WERI-Rb-1 (cell line): ENCODE measurements at regions not wholly inside any gene's neighbourhood (a gene's known extent, or its start where the extent isn't known, plus 50 kb on each side); places are given as distances from the start of the nearest gene placed in this dataset.

ENCODE experiments used
- DNase-seq: peaks from one replicate; pipeline ENCODE4 v3.0.0-alpha.2; 2020
- H3K27ac ChIP-seq: fragments of 250-450 bp; sonication (Bioruptor Pico); 2 replicates; pipeline ENCODE4 v1.5.1; 2020; ENCODE audit warnings: mild to moderate bottlenecking, moderate library complexity
- H3K27me3 ChIP-seq: fragments of 250-450 bp; sonication (Bioruptor Pico); 2 replicates; pipeline ENCODE4 v1.5.1; 2021; ENCODE audit warnings: mild to moderate bottlenecking, low read depth, moderate library complexity; ENCODE audit not compliant: insufficient read depth, severe bottlenecking
- H3K36me3 ChIP-seq: fragments of 250-450 bp; sonication (Bioruptor Pico); 2 replicates; pipeline ENCODE4 v1.5.1; 2020; ENCODE audit warnings: mild to moderate bottlenecking, moderate library complexity
- H3K4me3 ChIP-seq: 2 replicates; pipeline ENCODE4 v1.5.1; 2011; ENCODE audit warnings: low read depth, mild to moderate bottlenecking, control low read depth, low read length
- H3K9me3 ChIP-seq: fragments of 250-450 bp; sonication (Bioruptor Pico); 2 replicates; pipeline ENCODE4 v1.5.1; 2021; ENCODE audit warnings: mild to moderate bottlenecking, moderate library complexity; ENCODE audit not compliant: severe bottlenecking
- CTCF ChIP-seq: IDR thresholded peaks from 2 replicates; pipeline ENCODE4 v1.5.1; 2011; ENCODE audit warnings: low read depth, mild to moderate bottlenecking, control low read depth, inconsistent platforms, low read length

GRCh38 chr6:8908638-8909037 is 473.3 kb upstream of the SLC35B3 start:
- Histone ChIP-seq H3K27ac (no peak overlapping the region), H3K27me3 (no peaks in the 10 kb centered on the region), H3K36me3 (no peaks in the 10 kb centered on the region), H3K9me3 (peaks cover 6% of the 10 kb centered on the region), H3K4me3 (no peak overlapping the region)
- no peak for TF ChIP-seq CTCF
- no peak for DNase-seq

GRCh38 chr6:8906699-8907098 is 471.4 kb upstream of the SLC35B3 start:
- no peaks in the 10 kb centered on the region for H3K9me3 ChIP-seq
- no peak for TF ChIP-seq CTCF
- no peak overlapping the region for H3K27ac ChIP-seq
- no peak overlapping the region for H3K4me3 ChIP-seq
- no peak for DNase-seq
- no peaks in the 10 kb centered on the region for H3K36me3 ChIP-seq
- no peaks in the 10 kb centered on the region for H3K27me3 ChIP-seq

- Histone ChIP-seq H3K27ac (no peak overlapping the region), H3K36me3 (no peaks in the 10 kb centered on the region), H3K4me3 (no peak overlapping the region), H3K9me3 (no peaks in the 10 kb centered on the region), H3K27me3 (no peaks in the 10 kb centered on the region)
- no peak for DNase-seq
- TF ChIP-seq CTCF = no peak
These were observed 470.4 kb upstream of the SLC35B3 start for GRCh38 chr6:8905757-8906156.

GRCh38 chr6:8904754-8905153 is 469.4 kb upstream of the SLC35B3 start:
- Histone ChIP-seq H3K36me3 (no peaks in the 10 kb centered on the region), H3K27me3 (no peaks in the 10 kb centered on the region), H3K4me3 (no peak overlapping the region), H3K9me3 (no peaks in the 10 kb centered on the region), H3K27ac (no peak overlapping the region)
- peak; percentile 46 for DNase-seq
- TF ChIP-seq CTCF = peak; percentile 79

GRCh38 chr6:8900056-8900455 is 464.7 kb upstream of the SLC35B3 start:
- H3K27me3 ChIP-seq = peaks cover 6% of the 10 kb centered on the region
- TF ChIP-seq CTCF = no peak
- DNase-seq = no peak
- H3K4me3 ChIP-seq = no peak overlapping the region
- H3K36me3 ChIP-seq = no peaks in the 10 kb centered on the region
- no peak overlapping the region for H3K27ac ChIP-seq
- H3K9me3 ChIP-seq = no peaks in the 10 kb centered on the region

GRCh38 chr6:8889514-8889913 is 454.2 kb upstream of the SLC35B3 start:
- no peaks in the 10 kb centered on the region for H3K9me3 ChIP-seq
- no peak overlapping the region for H3K4me3 ChIP-seq
- H3K27ac ChIP-seq = no peak overlapping the region
- H3K36me3 ChIP-seq = no peaks in the 10 kb centered on the region
- no peak for DNase-seq
- no peak for TF ChIP-seq CTCF
- no peaks in the 10 kb centered on the region for H3K27me3 ChIP-seq
